ENCODE measurements at regions not wholly inside any gene's neighbourhood (a gene's known extent, or its start where the extent isn't known, plus 50 kb on each side); places are given as distances from the start of the nearest gene placed in this dataset.
A peak's percentile ranks its signal among the peaks of the same experiment; 100 is the strongest.
"Not testable (repeated sequence)": the region's sequence is repeated elsewhere in the genome, so short reads cannot be mapped to it uniquely, and the experiment has no call there.

- no peak for DNase-seq (ENCODE audit: low spot score)
Observed at GRCh38 chr6:149239573-149240209, 77.8 kb upstream of the TAB2 start.

- peak; percentile 32 for DNase-seq (ENCODE audit: low spot score)
Observed at GRCh38 chr6:149242883-149243282, 74.6 kb upstream of the TAB2 start.

GRCh38 chr6:149244105-149244504 is 73.4 kb upstream of the TAB2 start:
- DNase-seq (ENCODE audit: low spot score), result no peak

GRCh38 chr6:149246691-149247384 is 70.7 kb upstream of the TAB2 start:
- DNase-seq (ENCODE audit: low spot score), result no peak

- no peak for DNase-seq (ENCODE audit: low spot score)
Observed at GRCh38 chr6:149247385-149247763, 70.1 kb upstream of the TAB2 start.

GRCh38 chr6:149248263-149248662 is 69.2 kb upstream of the TAB2 start:
- DNase-seq (ENCODE audit: low spot score), result not testable (repeated sequence)

- DNase-seq (ENCODE audit: low spot score), result no peak
Observed at GRCh38 chr6:149248693-149249369, 68.7 kb upstream of the TAB2 start.

GRCh38 chr6:149249370-149250357 is 67.8 kb upstream of the TAB2 start:
- no peak for DNase-seq (ENCODE audit: low spot score)

GRCh38 chr6:149250951-149251350 is 66.6 kb upstream of the TAB2 start:
- DNase-seq (ENCODE audit: low spot score), result no peak

GRCh38 chr6:149252622-149253021 is 64.9 kb upstream of the TAB2 start:
- no peak for DNase-seq (ENCODE audit: low spot score)

GRCh38 chr6:149254253-149254652 is 63.3 kb upstream of the TAB2 start:
- DNase-seq (ENCODE audit: low spot score), result no peak

- no peak for DNase-seq (ENCODE audit: low spot score)
Observed at GRCh38 chr6:149259753-149260152, 57.8 kb upstream of the TAB2 start.

GRCh38 chr6:149260214-149260874 is 57.2 kb upstream of the TAB2 start:
- DNase-seq (ENCODE audit: low spot score), result no peak

- no peak for DNase-seq (ENCODE audit: low spot score)
Observed at GRCh38 chr6:149261364-149262040, 56.0 kb upstream of the TAB2 start.

GRCh38 chr6:149263321-149263720 is 54.2 kb upstream of the TAB2 start:
- no peak for DNase-seq (ENCODE audit: low spot score)

GRCh38 chr6:149264629-149265028 is 52.9 kb upstream of the TAB2 start:
- DNase-seq (ENCODE audit: low spot score), result no peak

GRCh38 chr6:149265945-149266344 is 51.6 kb upstream of the TAB2 start:
- no peak for DNase-seq (ENCODE audit: low spot score)

- DNase-seq (ENCODE audit: low spot score), result no peak
Observed at GRCh38 chr6:149266659-149267058, 50.9 kb upstream of the TAB2 start.

- no peak for DNase-seq (ENCODE audit: low spot score)
Observed at GRCh38 chr6:149267072-149267471, 50.4 kb upstream of the TAB2 start.

GRCh38 chr6:149267513-149268043 is 49.9 kb upstream of the TAB2 start:
- no peak for DNase-seq (ENCODE audit: low spot score)
